Osteoblast (primary cell): ENCODE measurements at regions not wholly inside any gene's neighbourhood (a gene's known extent, or its start where the extent isn't known, plus 50 kb on each side); places are given as distances from the start of the nearest gene placed in this dataset.

Experiments used
- DNase-seq: peaks from one replicate; pipeline ENCODE4 v3.0.0; 2011; ENCODE audit warnings: low spot score, mixed read lengths; ENCODE audit not compliant: insufficient read length; ENCODE audit errors: missing footprints
- H2AFZ ChIP-seq: 2 replicates; pipeline ENCODE4 v1.6.0; 2011; ENCODE audit warnings: mild to moderate bottlenecking, low read length
- H3K27ac ChIP-seq: 2 replicates; pipeline ENCODE4 v1.5.1; 2011; ENCODE audit warnings: mild to moderate bottlenecking, low read depth, low read length, moderate library complexity
- H3K27me3 ChIP-seq: 2 replicates; pipeline ENCODE4 v1.6.0; 2012; ENCODE audit warnings: mild to moderate bottlenecking, control low read depth, inconsistent platforms, low read length, moderate library complexity; ENCODE audit not compliant: insufficient read depth
- H3K36me3 ChIP-seq: 2 replicates; pipeline ENCODE4 v1.5.1; 2011; ENCODE audit warnings: mild to moderate bottlenecking, low read length, control low read depth, moderate library complexity; ENCODE audit not compliant: insufficient read depth
- H3K4me1 ChIP-seq: 2 replicates; pipeline ENCODE4 v1.5.1; 2011; ENCODE audit warnings: mild to moderate bottlenecking, low read length, control low read depth, moderate library complexity; ENCODE audit not compliant: insufficient read depth
- H3K4me2 ChIP-seq: 2 replicates; pipeline ENCODE4 v1.6.0; 2011; ENCODE audit warnings: mild to moderate bottlenecking, low read length; ENCODE audit not compliant: insufficient read depth
- H3K4me3 ChIP-seq: fragments of 200-600 bp; sonication (generic); 3 replicates; pipeline ENCODE4 v1.5.1; 2012; ENCODE audit warnings: mild to moderate bottlenecking, low read length, inconsistent platforms; ENCODE audit not compliant: insufficient read depth
- H3K79me2 ChIP-seq: 2 replicates; pipeline ENCODE4 v1.6.0; 2012; ENCODE audit warnings: mild to moderate bottlenecking, low read length, control low read depth, inconsistent platforms; ENCODE audit not compliant: insufficient read depth
- H3K9me3 ChIP-seq: 2 replicates; pipeline ENCODE4 v1.5.1; 2011; ENCODE audit warnings: low read depth, low read length, control low read depth
- H4K20me1 ChIP-seq: 2 replicates; pipeline ENCODE4 v1.6.0; 2012; ENCODE audit warnings: mild to moderate bottlenecking, low read length, control low read depth; ENCODE audit not compliant: insufficient read depth
- CTCF ChIP-seq: IDR thresholded peaks from 2 replicates; pipeline ENCODE4 v1.5.1; 2011; ENCODE audit warnings: mild to moderate bottlenecking, low read depth, low read length, moderate library complexity; ENCODE audit errors: extremely low read depth

DNA sequence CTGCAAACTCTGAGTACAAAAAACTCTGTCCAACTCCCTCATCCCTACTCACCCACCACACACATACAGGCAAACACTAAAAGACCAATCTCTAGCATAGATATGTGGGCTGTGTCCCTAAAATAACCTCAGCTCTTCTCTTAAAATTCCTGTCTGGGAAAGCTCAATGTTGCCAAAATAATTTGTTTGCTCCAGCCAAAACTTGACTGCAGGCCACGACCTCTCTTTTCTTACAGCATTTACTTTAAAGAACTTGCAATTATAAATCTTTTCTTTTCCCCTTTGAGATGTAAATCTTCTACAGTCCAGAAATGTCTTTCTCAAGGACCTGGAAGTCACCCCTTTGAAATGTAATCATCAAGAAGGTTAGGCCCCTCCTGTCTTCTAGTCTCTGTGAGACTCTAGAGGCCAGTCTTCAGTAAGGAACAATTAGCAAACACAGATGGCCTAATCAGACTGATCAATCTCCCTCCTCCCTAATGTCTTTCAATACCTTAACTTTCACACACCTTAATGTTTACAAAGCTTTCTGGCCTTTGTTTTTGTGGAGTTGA lies 483.6 kb upstream of the RGS18 start:
- no peaks in the 10 kb centered on the region for H3K36me3 ChIP-seq
- TF ChIP-seq CTCF: no peak
- H3K79me2 ChIP-seq: no peaks in the 10 kb centered on the region
- H3K4me3 ChIP-seq: no peak overlapping the region
- H3K4me2 ChIP-seq: no peak overlapping the region
- H2AFZ ChIP-seq: no peak overlapping the region
- DNase-seq: no peak
- H3K4me1 ChIP-seq: no peaks in the 10 kb centered on the region
- no peak overlapping the region for H3K27ac ChIP-seq
- H3K9me3 ChIP-seq: no peaks in the 10 kb centered on the region
- H3K27me3 ChIP-seq: no peaks in the 10 kb centered on the region
- H4K20me1 ChIP-seq: no peaks in the 10 kb centered on the region

DNA sequence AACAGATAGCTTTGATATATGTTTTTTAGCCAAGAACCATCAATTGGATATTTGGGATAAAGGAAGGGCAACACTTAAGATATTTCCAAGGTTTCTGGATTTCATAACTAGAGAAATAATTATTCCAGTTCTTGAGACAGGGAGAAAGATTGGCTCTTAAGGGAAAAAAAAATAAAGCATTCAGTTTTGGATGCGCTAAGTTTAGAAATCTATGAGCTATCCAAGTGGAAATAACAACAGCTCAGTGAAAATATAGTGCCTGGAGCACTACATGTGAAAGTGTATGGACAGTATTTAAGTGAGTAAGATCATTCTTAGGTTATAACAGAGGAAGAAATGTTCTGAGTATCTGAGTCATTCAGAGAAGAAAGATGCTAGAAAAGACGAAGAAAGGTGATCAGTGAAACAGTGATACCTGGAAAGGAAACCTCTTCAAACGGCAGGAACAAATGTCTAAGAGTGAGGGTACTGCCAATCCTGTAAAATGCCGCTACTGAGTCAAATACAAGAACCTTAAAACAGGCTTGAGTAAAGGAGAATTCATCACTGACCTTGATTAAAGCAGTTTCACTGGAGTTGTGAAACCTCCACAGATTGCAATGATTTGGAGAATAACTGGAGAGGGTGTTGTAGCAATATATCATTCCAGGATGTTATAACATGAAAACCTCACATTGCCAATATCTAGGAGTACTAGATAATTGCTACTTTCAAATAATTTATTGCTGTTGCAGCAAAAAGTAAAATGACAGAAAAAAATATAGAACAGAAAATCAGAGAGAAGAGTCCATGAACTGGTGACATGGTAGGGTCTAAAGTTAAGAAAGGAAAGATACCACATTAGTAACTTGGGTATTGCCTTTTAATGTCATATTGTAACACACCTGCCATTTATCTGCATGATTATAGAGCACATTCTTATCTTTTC lies 482.1 kb upstream of the RGS18 start:
- no peaks in the 10 kb centered on the region for H3K27me3 ChIP-seq
- H2AFZ ChIP-seq: no peak overlapping the region
- no peaks in the 10 kb centered on the region for H3K36me3 ChIP-seq
- no peaks in the 10 kb centered on the region for H3K79me2 ChIP-seq
- no peak for DNase-seq
- no peak overlapping the region for H3K27ac ChIP-seq
- H3K4me3 ChIP-seq: no peak overlapping the region
- TF ChIP-seq CTCF: no peak
- no peaks in the 10 kb centered on the region for H3K4me1 ChIP-seq
- H3K4me2 ChIP-seq: no peak overlapping the region
- H3K9me3 ChIP-seq: no peaks in the 10 kb centered on the region
- H4K20me1 ChIP-seq: no peaks in the 10 kb centered on the region

GRCh38 chr1:191685669-191686068 lies 472.6 kb upstream of the RGS18 start:
- TF ChIP-seq CTCF: no peak
- Histone ChIP-seq H3K4me1 (no peaks in the 10 kb centered on the region), H3K4me2 (no peak overlapping the region), H4K20me1 (no peaks in the 10 kb centered on the region), H3K4me3 (no peak overlapping the region), H3K27ac (no peak overlapping the region), H3K9me3 (no peaks in the 10 kb centered on the region), H3K36me3 (no peaks in the 10 kb centered on the region), H2AFZ (no peak overlapping the region), H3K79me2 (no peaks in the 10 kb centered on the region), H3K27me3 (no peaks in the 10 kb centered on the region)
- no peak for DNase-seq

- H4K20me1 ChIP-seq: no peaks in the 10 kb centered on the region
- H3K27me3 ChIP-seq: no peaks in the 10 kb centered on the region
- no peak overlapping the region for H3K27ac ChIP-seq
- no peaks in the 10 kb centered on the region for H3K9me3 ChIP-seq
- H2AFZ ChIP-seq: no peak overlapping the region
- no peaks in the 10 kb centered on the region for H3K36me3 ChIP-seq
- H3K4me1 ChIP-seq: no peaks in the 10 kb centered on the region
- TF ChIP-seq CTCF: no peak
- H3K4me3 ChIP-seq: no peak overlapping the region
- H3K4me2 ChIP-seq: no peak overlapping the region
- H3K79me2 ChIP-seq: no peaks in the 10 kb centered on the region
- DNase-seq: no peak
These were observed 470.5 kb upstream of the RGS18 start for GRCh38 chr1:191687721-191688120.
